Testis (tissue), 2 donors: ENCODE measurements at regions not wholly inside any gene's neighbourhood (a gene's known extent, or its start where the extent isn't known, plus 50 kb on each side); places are given as distances from the start of the nearest gene placed in this dataset.

ENCODE experiments used
- DNase-seq: peaks from one replicate; pipeline ENCODE4 v3.0.0-alpha.2; 2019
- H3K27ac ChIP-seq, 2 donors: fragments of 200-600 bp; sonication (generic); one replicate each; pipeline ENCODE4 v1.5.1; 2019
- H3K27me3 ChIP-seq: fragments of 200-600 bp; sonication (generic); one replicate; pipeline ENCODE4 v1.5.1; 2019
- H3K36me3 ChIP-seq: fragments of 200-600 bp; sonication (generic); one replicate; pipeline ENCODE4 v1.5.1; 2017; ENCODE audit warnings: low read depth; ENCODE audit errors: missing control alignments
- H3K4me1 ChIP-seq: fragments of 200-600 bp; sonication (generic); one replicate; pipeline ENCODE4 v1.5.1; 2019
- H3K4me3 ChIP-seq, 2 donors: fragments of 200-600 bp; sonication (generic); one replicate each; pipeline ENCODE4 v1.5.1; 2017 to 2019
- H3K9me3 ChIP-seq: fragments of 200-600 bp; sonication (generic); one replicate; pipeline ENCODE4 v1.5.1; 2017
- CTCF ChIP-seq, 3 experiments: fragments of 450-650 bp in 2 of 3; fragments of 200-600 bp in 1 of 3; sonication (generic) in 1 of 3; IDR thresholded peaks; one replicate each; pipeline ENCODE4 v1.5.1; 2016 to 2019; ENCODE audit warnings: antibody characterized with exemption in 3 of 3, mild to moderate bottlenecking in 2 of 3, moderate library complexity in 1 of 3
- POLR2A ChIP-seq: fragments of 450-650 bp; IDR thresholded peaks from one replicate; pipeline ENCODE4 v1.6.1; 2017; ENCODE audit warnings: antibody characterized with exemption, mild to moderate bottlenecking, moderate library complexity
- WGBS, 2 donors: methylation state at CpG; one replicate each; pipeline ENCODE4 v1.1.5; 2018; 5-methylcytosine and 5-hydroxymethylcytosine counted together
- intact Hi-C: fragments of 100-400 bp; cut with DNase I; formaldehyde crosslinking; loops from one replicate; pipeline ENCODE4 v1.15.1; 2023; ENCODE audit warnings: low total_unique reads

DNA sequence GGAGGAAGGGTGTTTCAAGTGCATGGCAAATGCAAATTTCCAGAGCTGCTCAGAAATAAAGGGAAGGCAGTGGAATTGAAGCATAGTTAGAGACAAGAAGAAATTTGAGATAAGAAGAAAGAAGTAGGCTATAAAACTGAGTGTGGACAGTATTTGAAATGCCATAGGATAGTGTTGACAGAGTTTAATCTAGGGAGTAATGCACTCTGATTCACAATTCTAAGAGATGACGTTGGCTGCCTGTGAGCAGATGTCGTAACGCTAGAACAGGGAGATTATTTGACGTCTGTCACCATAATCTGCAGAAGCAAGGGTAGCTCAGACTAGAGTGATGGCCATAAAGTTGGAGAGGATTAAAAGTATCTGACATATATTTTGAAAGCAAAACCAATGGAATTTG lies 389.9 kb upstream of the KIRREL3 start:
- H3K27me3 ChIP-seq = no peaks in the 10 kb centered on the region
- no peaks in the 10 kb centered on the region for H3K4me1 ChIP-seq
- no peaks in the 10 kb centered on the region for H3K36me3 ChIP-seq
- no peaks in the 10 kb centered on the region for H3K9me3 ChIP-seq
- WGBS, 2 donors = 76 to 85% methylated on average over 4 of the region's 4 CpGs
- DNase-seq = no peak
- no peak for TF ChIP-seq POLR2A
- no peak for TF ChIP-seq CTCF (IDR thresholded peaks at IDR 0.05)
- H3K27ac ChIP-seq = no peak overlapping the region
- H3K4me3 ChIP-seq = no peak overlapping the region
- intact Hi-C loops = no loop called here

DNA sequence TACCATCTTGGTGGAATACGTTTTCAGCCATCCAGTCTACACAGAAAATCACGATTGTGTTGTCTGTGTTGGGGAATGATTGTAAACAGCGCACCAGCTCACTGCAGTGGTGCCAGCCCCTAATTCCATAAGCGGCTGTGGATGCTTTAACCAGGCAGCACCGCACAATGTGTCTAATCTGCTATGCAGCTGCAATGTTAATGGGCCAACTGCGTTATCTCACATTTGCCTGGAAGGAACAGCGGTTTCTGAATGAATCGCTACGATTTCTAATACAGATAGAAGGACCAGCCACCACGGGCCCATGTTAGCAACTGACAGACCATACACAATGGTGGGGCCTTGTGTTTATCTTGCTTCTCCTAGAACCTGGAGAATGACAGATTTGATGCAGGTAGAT lies 384.5 kb upstream of the KIRREL3 start:
- TF ChIP-seq POLR2A = no peak
- TF ChIP-seq CTCF (IDR thresholded peaks at IDR 0.05) = no peak
- intact Hi-C loops = no loop called here
- no peaks in the 10 kb centered on the region for H3K36me3 ChIP-seq
- no peak for DNase-seq
- H3K27me3 ChIP-seq = no peaks in the 10 kb centered on the region
- 86 to 89% methylated on average over 10 of the region's 10 CpGs for WGBS, 2 donors
- H3K4me1 ChIP-seq = no peaks in the 10 kb centered on the region
- no peak overlapping the region for H3K27ac ChIP-seq
- H3K4me3 ChIP-seq = no peak overlapping the region
- H3K9me3 ChIP-seq = no peaks in the 10 kb centered on the region

GRCh38 chr11:127383026-127383425 lies 382.5 kb upstream of the KIRREL3 start:
- Histone ChIP-seq H3K27ac (no peak overlapping the region), H3K4me3 (no peak overlapping the region), H3K9me3 (no peaks in the 10 kb centered on the region), H3K4me1 (no peaks in the 10 kb centered on the region), H3K27me3 (no peaks in the 10 kb centered on the region), H3K36me3 (no peaks in the 10 kb centered on the region)
- DNase-seq = no peak
- TF ChIP-seq POLR2A (no peak), CTCF (IDR thresholded peaks at IDR 0.05) (no peak)
- intact Hi-C loops = no loop called here
- 78 to 79% methylated on average over 3 of the region's 3 CpGs for WGBS, 2 donors

- Histone ChIP-seq H3K9me3 (no peaks in the 10 kb centered on the region), H3K4me1 (no peaks in the 10 kb centered on the region), H3K4me3 (no peak overlapping the region), H3K36me3 (no peaks in the 10 kb centered on the region), H3K27me3 (no peaks in the 10 kb centered on the region), H3K27ac (no peak overlapping the region)
- 87 to 93% methylated on average over 3 of the region's 3 CpGs for WGBS, 2 donors
- TF ChIP-seq CTCF (IDR thresholded peaks at IDR 0.05) (no peak), POLR2A (no peak)
- DNase-seq = no peak
- intact Hi-C loops = no loop called here
Measured at GRCh38 chr11:127381247-127381646, 380.7 kb upstream of the KIRREL3 start.

GRCh38 chr11:127379686-127380085 lies 379.1 kb upstream of the KIRREL3 start:
- DNase-seq = no peak
- intact Hi-C loops = no loop called here
- Histone ChIP-seq H3K9me3 (no peaks in the 10 kb centered on the region), H3K27me3 (no peaks in the 10 kb centered on the region), H3K4me1 (no peaks in the 10 kb centered on the region), H3K36me3 (no peaks in the 10 kb centered on the region), H3K27ac (no peak overlapping the region), H3K4me3 (no peak overlapping the region)
- WGBS, 2 donors = 91 to 96% methylated on average over 2 of the region's 2 CpGs
- TF ChIP-seq CTCF (IDR thresholded peaks at IDR 0.05) (no peak), POLR2A (no peak)
